IPS DF 4.7 (cell line): ENCODE measurements at regions not wholly inside any gene's neighbourhood (a gene's known extent, or its start where the extent isn't known, plus 50 kb on each side); places are given as distances from the start of the nearest gene placed in this dataset.

ENCODE experiments used
- DNase-seq: peaks from one replicate; pipeline ENCODE4 v3.0.0-alpha.2; 2013; ENCODE audit warnings: low spot score; ENCODE audit errors: extremely low read depth

DNA sequence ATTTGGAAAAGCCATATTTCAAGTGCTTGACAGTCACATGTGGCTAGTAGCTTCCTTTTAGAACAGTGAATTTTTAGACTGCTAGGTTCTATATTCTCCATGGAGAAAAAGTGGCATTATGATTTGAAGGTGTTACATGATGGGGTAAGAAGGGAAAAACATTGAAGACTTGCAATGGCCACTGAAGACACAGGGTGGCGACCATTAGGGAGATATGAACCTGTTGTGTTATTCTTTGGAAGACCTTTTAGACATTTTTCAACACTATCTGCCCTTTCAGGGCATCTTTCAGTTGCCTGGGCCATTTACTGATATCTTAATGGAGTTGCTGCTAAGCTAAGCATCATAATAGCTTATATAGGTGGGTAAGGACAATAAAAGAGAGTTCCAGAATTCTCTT, 1387.2 kb downstream of the SUCLG1 start:
- no peak for DNase-seq

DNA sequence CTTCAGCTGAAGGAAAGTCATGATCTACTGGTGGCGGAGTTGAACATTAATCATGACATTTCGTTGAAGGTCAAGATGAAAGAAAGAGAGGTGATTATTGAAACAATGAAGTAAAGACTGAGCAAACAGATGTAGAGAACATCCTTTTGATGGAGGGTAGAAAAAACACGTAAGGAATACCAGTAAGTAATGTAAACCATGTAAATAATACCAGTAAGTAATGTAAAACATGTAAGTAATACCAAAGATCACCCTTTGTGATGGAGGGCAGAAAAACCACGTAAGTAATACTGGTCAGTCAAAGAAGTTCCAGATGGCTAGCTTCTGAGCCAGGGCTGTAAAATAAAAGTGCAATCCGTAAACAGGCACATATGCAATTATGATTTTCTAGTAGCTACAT, 1387.7 kb downstream of the SUCLG1 start:
- DNase-seq = no peak

DNA sequence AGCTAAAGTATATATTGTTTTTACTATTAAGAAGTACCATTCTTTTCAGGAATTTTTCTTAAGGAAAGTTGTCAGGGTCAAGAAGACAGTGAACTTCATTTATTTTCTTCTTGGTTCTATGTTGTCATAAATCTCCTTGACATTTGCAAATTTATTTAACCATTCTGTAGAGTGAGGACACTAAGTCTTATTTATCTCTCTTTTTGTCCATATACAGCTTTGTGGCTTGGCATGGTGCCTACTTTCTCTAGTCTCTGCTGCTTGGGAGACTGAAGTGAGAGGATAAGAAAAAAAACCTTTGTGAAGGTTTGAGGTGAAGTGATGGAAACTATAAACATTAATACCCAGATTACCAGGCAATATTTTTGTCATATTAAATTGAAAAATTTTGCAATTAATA, 1389.4 kb downstream of the SUCLG1 start:
- no peak for DNase-seq

DNA sequence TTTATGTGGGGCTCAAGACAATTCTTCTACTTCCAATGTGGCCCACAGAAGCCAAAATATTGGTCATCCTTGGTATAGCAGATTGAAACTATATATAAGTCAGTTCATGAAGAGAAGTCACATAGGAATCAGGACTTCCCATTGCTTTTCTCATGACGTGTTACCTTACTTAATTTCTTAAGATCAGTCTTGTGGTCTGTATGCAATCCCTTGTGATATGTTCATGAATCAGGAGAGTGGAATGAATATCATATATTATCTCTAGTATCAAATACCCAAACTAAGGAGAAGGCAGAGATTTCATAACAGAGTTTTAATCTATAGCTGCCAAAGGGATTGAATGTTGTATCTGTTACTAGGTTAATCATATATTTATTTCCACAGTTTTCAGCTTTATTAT, 1390.4 kb downstream of the SUCLG1 start:
- DNase-seq = no peak

DNA sequence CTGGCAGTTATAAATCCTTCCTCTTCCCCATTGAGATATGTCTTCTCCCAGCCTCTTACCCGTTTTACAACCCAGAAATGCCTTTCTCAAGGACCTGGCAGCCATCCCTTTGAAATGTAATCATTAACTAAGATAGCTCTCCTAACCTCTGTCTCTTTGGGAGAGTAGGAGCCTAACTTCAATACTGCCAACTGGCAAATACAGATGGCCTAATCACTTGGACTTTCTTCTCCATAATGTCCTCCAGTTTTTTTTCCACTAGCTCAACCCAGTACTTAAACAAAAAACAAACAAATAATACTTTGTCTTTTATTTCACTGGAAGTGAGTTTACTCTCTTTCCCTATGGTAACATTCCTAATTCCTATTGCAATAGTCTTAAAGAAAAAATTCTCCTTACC, 1391.1 kb downstream of the SUCLG1 start:
- no peak for DNase-seq

DNA sequence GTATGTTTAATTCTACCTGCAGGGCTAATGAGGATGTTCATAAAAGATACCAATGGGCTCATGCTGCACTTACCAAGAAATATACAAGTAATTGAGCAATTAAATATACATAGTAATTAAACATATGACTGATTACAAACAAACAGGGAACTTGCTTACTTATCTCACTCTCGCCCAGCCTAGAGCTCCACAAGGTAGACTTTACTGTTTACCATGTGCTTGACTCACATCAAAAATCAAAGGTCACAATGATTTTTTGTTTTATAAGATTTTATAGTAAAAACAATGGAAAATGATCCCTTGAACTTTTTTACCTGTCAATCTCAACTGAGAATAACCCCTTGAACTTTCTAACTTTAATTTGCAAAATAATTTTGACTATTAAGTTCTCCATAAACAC, 1395.1 kb downstream of the SUCLG1 start:
- no peak for DNase-seq

DNA sequence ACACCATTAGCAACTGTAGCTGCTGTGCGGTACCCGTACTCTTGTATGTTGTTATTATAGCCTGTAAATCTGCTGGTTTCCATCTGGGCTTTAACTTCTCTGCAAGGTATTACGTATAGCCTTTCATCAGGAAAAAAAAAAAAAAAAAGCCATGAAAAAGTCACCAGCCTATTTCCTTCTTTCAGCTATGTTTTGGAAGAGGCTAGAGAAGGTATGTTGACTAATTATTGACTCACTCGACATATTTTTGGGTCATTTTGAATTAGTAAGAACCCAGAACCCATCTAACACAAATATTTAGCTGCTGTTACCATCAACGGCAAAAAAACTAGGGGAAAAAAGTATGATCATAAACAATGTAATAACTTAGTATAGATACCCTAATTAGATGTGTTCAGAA, 1395.6 kb downstream of the SUCLG1 start:
- DNase-seq = no peak

DNA sequence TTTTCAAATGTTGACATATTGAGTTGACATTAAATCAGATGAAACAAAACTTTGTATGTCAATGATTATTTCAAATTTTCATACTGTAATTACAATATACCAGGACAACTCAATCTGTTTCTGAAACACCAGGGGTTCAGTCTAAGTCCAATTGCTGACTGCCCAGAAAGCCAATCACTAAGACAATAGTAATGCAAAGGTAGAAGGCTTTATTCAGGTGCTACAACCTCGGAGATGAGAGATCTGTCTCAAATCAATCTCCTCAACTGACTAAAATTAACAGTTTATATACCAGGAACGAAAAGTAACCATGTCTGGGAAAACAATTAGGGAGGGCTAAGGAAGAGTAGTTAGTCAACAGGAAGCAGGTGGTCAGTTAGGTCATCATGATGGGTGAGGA, 1400.4 kb downstream of the SUCLG1 start:
- no peak for DNase-seq

DNA sequence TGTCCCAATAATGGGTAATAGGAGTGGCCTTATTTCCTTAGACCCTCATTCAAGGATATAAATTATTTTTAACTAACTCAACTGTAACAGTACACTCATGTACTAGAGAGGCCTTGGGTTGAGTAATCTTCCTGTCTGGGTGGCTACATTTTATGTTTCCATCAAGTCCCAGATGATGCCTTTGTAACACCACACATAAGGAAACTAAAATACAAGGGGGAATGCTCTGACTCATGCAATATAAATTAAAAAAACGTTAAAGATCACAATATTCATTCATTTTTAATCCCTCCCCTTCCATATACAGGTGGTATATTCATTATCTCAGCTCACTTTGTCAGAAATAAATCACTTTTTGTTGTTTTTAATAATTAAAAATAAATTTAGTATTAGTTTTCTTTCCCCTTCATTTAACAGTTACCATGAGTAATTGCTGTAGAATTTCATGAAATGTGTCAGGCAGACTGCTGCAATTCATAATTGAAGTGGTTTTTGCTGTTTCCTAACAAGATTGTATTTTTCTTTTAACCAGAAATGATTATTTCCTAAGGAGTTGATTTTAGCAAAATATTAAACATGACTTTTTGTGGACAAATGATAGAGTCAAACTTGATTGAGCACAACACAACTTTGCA, 1403.6 kb downstream of the SUCLG1 start:
- no peak for DNase-seq

DNA sequence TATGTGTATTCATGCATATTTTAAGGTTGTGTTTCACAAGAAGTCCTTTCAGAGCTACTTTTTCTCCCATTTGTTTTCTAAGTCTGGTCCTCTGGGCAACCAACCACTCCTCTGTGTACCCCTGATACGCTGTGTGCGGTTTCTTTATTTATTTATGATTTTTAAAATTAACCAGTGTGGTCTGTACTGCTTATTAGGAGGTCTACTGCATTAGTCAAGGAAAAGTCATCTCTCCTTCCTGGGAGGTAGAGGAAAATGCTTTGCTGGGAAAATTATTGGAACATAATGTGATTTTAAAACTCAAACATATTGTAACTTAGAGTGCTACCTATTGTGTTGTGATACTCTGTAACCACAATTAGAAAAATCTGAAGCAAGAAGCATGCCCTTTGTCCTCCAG, 1404.3 kb downstream of the SUCLG1 start:
- no peak for DNase-seq

DNA sequence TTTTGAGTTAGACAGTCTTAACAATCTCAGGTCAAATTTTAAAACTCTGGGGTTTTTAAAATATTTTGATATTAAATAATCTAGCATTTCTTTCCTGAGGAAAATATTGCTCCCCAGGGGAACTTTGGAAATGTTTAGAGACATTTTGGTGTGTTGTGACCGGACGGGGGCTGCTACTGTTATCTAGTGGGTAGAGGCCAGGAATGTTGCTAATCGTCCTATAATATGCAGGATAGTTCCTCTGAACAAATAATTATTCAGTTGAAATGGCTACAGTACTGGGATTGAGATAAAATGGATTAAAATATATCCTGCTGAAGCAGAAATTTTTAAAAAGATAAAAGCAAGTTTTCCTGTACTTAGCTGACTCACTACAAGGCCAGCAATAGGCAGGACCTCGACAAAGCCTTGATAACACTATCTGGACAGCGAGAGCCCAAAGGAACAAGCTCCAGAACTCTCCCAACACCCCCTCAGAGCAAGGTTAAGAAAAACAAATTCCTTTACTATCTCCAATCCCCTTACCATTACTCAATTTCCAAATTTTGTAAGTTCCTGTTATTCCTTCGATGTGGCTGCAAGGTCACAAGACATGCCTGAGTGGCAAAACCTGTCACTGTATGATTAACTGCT, 1407.4 kb downstream of the SUCLG1 start:
- DNase-seq = no peak

DNA sequence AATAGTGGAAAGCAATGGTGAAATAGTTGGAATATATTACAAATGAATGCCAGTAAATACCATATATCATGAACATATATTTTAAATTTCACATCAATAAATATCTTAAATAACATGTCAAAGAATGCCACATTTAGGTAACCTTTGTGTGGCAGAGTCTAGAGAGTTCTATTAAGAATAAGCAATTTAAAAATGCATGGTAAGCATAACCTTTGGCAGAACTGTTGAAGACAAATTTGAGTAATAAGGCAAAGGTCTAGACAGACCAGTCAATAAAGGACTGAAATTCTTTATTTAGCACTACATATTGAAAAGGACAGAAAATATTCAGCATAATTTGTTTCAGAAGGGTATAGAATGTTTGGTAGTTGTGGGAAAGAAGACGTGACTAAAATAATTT, 1417.0 kb downstream of the SUCLG1 start:
- no peak for DNase-seq

DNA sequence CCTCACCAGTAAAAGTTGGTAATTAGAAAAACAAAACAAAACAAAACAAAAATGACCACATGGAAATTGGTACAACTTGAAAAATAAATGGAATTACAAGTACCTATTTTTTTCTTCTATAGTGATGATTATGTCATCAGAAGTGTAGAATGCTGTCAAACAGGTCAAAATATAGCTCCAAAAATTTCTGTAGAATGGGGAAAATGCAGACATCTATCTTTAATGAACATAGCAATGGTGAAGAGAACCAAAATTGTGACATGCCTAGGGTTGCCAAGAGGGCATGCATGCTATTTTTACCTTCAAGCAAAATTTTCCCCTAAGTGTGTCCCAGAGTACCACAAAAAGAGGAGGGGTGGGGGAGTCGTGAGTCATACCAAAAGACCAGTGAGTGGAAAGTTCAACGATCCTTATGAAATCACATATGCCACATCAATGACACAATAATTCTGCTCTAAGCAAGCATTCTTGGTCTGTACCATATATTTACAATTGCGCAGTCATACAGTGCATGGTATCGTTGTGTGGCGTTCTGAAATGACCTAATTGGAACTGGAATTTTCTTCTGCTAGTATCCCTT, 1436.4 kb downstream of the SUCLG1 start:
- DNase-seq = no peak

DNA sequence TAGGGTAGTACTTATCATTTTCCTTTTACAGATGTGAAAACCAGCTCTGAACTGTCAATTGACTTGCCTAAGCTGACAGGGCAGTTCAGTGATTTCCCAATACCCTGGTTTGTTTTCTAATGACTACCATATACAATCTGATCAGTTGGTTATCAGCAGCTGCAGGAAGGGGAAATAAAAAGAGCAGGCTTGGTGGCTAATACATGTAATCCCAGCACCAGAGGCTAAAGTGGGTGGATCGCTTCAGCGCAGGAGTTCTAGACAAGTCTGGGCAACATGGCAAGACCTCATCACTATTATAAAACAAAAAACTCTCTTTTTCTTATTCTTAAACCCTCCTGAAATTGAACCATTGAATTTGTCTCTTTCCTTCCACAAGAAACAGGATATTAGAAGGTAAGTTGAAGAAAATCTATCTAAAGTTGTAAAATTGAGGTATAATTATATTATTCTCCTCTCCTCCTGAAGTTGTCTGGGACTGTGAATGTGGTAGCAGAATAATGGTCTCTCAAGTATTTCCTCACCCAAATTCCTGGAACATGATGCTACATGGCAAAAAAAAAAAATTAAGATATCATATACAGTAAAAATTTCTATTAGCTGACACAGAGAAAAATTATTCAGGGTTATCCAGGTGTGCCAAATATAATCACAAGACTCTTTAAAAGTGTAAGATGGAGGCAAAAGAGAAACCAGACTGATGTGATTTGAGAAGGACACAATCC, 1441.6 kb downstream of the SUCLG1 start:
- no peak for DNase-seq

DNA sequence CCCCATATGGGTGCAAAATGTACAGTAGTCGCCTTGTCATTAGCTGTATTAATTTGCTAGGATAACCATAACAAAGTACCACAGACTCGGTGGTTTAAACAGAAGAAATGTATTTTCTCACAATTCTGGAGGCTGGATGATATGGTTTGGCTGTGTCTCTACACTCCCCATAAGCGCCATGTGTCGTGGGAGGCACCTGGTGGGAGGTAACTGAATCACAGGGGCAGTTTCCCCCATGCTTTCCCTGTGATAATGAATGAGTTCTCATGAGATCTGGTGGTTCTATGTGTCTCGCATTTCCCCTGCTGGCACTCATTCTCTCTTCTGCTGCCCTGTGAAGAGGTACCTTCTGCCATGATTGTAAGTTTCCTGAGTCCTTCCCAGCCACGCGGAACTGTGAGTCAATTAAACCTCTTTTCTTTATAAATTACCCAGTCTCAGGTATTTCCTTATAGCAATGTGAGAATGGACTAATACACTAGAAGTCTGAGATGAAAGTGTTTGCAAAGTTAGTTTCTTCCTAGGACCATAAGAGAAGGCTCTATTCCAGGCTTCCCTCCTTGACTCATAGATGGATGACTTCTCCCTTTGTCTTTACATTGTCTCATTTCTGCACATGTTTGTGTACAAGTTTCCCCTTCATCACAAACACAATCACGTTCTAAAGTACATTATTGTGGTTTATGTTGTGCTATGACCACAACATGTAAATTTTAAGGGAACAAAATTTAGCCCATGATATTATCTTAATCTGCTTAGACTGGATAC, 1442.6 kb downstream of the SUCLG1 start:
- no peak for DNase-seq

DNA sequence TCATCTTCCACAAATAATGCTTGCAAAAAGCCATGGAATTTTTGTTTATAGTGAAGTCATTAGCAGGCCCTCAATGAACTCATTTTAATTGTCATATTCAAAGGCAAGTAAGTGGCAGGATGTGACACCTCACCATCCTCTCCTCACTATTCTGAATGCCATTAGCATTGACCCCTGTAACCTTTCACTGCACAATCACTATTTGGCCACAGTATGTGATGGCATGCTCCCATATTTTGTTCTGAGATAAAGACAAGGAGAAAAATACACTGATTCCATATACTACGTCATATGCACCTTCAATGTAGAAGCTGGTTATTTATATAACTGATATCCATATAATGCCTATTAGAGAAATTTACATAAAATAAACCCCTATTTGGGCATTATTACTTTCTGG, 1443.2 kb downstream of the SUCLG1 start:
- no peak for DNase-seq

DNA sequence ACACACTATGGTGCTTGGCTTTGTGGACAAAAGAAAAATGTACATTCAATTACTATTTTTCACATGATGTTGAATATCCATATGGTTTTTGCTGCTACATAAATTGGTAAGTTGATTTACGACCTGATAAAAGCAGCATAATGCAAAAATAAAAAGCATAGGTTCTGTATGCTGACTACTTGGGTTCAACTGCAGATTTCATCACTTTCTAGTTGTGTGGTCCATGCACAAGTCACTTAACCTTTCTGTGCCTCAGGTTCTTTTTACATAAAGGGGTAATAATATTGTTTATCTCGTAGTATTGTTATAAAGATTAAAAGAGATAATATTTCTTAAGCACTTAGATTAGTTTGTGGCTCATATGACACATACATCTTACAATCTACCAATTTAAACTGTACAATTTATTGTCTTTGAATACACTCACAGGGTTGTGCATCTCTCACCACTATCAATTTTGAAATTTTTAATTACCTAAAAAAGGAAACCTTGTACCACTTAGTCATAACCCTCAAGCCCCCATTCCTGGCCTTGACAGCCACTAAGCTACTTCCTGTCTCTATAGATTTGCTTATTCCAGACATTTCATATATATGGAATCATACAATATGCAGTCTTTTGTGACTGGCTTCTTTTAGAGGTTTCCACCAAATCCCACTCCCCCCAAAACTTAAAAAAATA, 1443.9 kb downstream of the SUCLG1 start:
- no peak for DNase-seq

DNA sequence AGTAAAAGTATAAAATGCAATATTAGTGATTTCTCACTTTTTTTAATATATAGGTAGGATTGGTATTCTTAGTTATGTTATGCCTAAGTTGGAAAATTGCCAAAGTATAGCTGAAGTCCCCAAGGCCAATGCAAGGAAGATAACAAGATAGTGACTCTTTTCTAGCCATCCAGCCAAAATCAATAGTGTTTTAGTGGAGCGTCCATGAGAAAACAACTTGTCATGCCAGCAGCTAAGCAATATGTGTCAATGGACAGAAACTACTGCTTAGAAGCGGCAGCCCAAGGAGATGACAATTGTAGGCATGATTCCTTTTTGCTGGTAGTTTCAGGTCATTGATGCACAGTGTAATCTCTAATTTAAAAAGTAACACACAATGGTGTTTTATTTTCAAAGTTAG, 1444.6 kb downstream of the SUCLG1 start:
- no peak for DNase-seq

DNA sequence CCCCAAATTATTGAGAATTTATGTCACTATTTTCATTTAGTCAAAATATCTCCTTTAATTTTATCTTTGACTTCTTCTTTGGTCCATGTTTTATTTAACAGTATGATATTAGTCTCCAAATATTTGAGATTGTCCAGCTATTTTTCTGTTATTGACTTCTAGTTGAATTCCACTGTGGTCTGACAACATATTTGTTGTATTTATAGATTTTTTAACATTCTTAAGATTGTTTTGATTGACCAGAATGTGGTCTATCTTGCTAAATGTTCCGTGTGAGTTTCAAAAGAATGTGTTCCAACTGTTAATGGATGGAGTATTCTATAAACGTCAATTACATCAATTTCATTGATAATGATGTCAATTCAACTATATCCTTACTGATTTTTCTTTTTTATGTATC, 1452.1 kb downstream of the SUCLG1 start:
- no peak for DNase-seq

DNA sequence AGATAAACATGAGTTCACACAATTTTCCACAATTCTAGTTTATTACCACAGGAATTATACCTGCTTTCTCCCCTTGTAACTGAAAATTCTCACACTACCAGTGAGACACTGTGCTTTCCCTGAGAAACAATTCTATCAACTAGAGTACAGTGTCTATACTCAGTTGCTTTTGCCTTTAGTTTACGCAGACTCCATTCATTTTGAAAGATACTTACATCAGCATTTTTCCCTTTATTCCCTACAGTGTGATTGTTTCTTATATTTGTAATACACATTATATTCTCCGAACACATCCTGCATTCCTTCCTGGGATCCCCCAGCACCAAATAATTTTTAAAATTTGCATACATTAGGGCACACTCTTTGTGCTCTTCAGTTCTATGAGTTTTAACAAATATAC, 1455.5 kb downstream of the SUCLG1 start:
- DNase-seq = no peak

DNA sequence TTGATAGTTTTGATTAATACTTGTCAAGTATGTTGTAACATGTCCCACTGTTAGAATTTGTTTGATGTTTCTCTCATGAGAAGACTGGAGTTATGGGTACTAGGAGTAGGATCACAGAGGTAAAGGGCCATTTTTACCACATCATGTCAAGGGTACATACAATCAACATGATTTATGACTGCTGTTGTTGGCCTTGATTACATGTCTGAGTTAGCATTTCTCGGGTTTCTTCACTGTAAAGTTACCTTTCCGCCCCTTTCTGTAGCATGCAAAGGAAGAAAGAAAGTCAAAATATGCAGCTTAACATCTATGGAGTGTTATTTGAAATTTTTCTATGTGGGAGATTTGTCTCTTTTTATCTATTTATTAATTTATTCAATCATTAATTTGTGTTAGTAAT, 1456.4 kb downstream of the SUCLG1 start:
- no peak for DNase-seq
